Transverse colon (tissue), 3 donors: ENCODE measurements at regions not wholly inside any gene's neighbourhood (a gene's known extent, or its start where the extent isn't known, plus 50 kb on each side); places are given as distances from the start of the nearest gene placed in this dataset.

Experiments used
- EP300 ChIP-seq: sonication (generic); formaldehyde crosslinking; IDR thresholded peaks from one replicate; pipeline ENCODE4 v1.6.1; 2017; ENCODE audit warnings: antibody characterized with exemption, low read depth
- POLR2A ChIP-seq: fragments of 450-650 bp; IDR thresholded peaks from one replicate; pipeline ENCODE4 v1.6.1; 2016; ENCODE audit warnings: antibody characterized with exemption, mild to moderate bottlenecking, moderate library complexity
- TF ChIP-seq, protein P1 (sequence below), 5 experiments: fragments of 200-600 bp in 3 of 5; fragments of 450-650 bp in 2 of 5; sonication (generic) in 3 of 5; IDR thresholded peaks; 1 replicate in 2 of 5; 2 replicates in 3 of 5; pipeline ENCODE4 v1.5.1; 2016 to 2017; ENCODE audit warnings: antibody characterized with exemption in 5 of 5, inconsistent platforms in 3 of 5, mild to moderate bottlenecking in 2 of 5, moderate library complexity in 1 of 5

DNA sequence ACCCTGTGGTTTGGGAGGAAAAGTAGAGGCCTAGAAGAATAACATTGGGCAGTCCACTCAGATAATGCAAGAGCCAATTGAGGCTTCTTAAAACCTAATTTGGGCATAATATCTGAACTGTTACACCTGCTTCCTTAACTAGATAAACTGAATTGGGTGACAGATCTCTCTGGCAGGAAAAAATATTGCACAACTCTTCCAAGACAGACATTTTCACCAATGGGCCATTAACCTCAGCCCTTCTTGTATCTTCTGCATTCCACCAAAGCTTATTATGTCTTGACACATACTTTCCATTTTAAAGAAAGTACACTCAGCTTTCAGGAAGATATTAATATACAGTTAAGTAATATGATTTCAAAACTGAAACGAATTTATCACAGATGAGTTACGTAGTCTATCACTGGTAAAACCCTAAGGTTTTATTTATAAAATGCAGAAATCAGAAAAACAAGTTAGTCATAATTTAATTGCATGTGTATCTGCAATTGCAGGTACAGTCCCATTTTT is 79.9 kb upstream of the MON1B start:
- TF ChIP-seq, protein P1, sequence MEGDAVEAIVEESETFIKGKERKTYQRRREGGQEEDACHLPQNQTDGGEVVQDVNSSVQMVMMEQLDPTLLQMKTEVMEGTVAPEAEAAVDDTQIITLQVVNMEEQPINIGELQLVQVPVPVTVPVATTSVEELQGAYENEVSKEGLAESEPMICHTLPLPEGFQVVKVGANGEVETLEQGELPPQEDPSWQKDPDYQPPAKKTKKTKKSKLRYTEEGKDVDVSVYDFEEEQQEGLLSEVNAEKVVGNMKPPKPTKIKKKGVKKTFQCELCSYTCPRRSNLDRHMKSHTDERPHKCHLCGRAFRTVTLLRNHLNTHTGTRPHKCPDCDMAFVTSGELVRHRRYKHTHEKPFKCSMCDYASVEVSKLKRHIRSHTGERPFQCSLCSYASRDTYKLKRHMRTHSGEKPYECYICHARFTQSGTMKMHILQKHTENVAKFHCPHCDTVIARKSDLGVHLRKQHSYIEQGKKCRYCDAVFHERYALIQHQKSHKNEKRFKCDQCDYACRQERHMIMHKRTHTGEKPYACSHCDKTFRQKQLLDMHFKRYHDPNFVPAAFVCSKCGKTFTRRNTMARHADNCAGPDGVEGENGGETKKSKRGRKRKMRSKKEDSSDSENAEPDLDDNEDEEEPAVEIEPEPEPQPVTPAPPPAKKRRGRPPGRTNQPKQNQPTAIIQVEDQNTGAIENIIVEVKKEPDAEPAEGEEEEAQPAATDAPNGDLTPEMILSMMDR (IDR thresholded peaks at IDR 0.05) = no peak
- TF ChIP-seq EP300 (no peak), POLR2A (no peak)
